Endodermal cell (in vitro differentiated cells): ENCODE measurements at regions not wholly inside any gene's neighbourhood (a gene's known extent, or its start where the extent isn't known, plus 50 kb on each side); places are given as distances from the start of the nearest gene placed in this dataset.
A peak's percentile ranks its signal among the peaks of the same experiment; 100 is the strongest.

Source experiments
- DNase-seq: peaks from one replicate; pipeline ENCODE4 v3.0.0-alpha.2; 2017
- H3K27ac ChIP-seq: 2 replicates; pipeline ENCODE4 v1.5.1; 2013; ENCODE audit warnings: mild to moderate bottlenecking, low read depth, low read length, moderate library complexity
- H3K27me3 ChIP-seq: 2 replicates; pipeline ENCODE4 v1.6.1; 2013; ENCODE audit warnings: mild to moderate bottlenecking, low read length, moderate library complexity; ENCODE audit not compliant: insufficient read depth, control insufficient read depth, poor library complexity, severe bottlenecking
- H3K36me3 ChIP-seq: 2 replicates; pipeline ENCODE4 v1.7.0; 2013; ENCODE audit warnings: mild to moderate bottlenecking, low read length, moderate library complexity; ENCODE audit not compliant: control insufficient read depth, insufficient read depth
- H3K4me1 ChIP-seq: one replicate; pipeline ENCODE4 v1.7.0; 2013; ENCODE audit warnings: low read length; ENCODE audit not compliant: control insufficient read depth, insufficient read depth
- H3K4me3 ChIP-seq: 2 replicates; pipeline ENCODE4 v1.5.1; 2013; ENCODE audit warnings: mild to moderate bottlenecking, low read length, moderate library complexity
- H3K9ac ChIP-seq: 2 replicates; pipeline ENCODE4 v1.6.1; 2013; ENCODE audit warnings: mild to moderate bottlenecking, low read length, moderate library complexity; ENCODE audit not compliant: poor library complexity, severe bottlenecking; ENCODE audit errors: extremely low read depth
- H3K9me3 ChIP-seq: 2 replicates; pipeline ENCODE4 v1.6.1; 2013; ENCODE audit warnings: mild to moderate bottlenecking, low read length, moderate library complexity; ENCODE audit not compliant: control insufficient read depth
- H3K27ac Mint-ChIP-seq: 2 replicates; pipeline ENCODE4 v1.8.0; 2020; ENCODE audit warnings: mixed read lengths
- H3K27me3 Mint-ChIP-seq: 2 replicates; pipeline ENCODE4 v1.8.0; 2021; ENCODE audit warnings: mild to moderate bottlenecking, mixed read lengths; ENCODE audit not compliant: insufficient read depth
- H3K36me3 Mint-ChIP-seq: 2 replicates; pipeline ENCODE4 v1.8.0; 2020; ENCODE audit warnings: low read depth, mixed read lengths
- H3K4me1 Mint-ChIP-seq: 2 replicates; pipeline ENCODE4 v1.8.0; 2020; ENCODE audit warnings: mixed read lengths
- H3K4me3 Mint-ChIP-seq: 2 replicates; pipeline ENCODE4 v1.8.0; 2020; ENCODE audit warnings: mild to moderate bottlenecking, moderate library complexity, mixed read lengths
- H3K9me3 Mint-ChIP-seq: 2 replicates; pipeline ENCODE4 v1.8.0; 2020; ENCODE audit warnings: mild to moderate bottlenecking, mixed read lengths
- WGBS, 2 experiments: methylation state at CpG; one replicate each; pipeline versions ENCODE4 v1.1.5 to v1.1.7; 2013; ENCODE audit warnings: missing lambda C conversion rate in 2 of 2, mixed read lengths in 1 of 2; ENCODE audit not compliant: insufficient coverage in 1 of 2, insufficient read length in 1 of 2; 5-methylcytosine and 5-hydroxymethylcytosine counted together
- TF ChIP-seq, protein P1 (sequence below): fragments of 200-600 bp; sonication (generic); conservative IDR thresholded peaks from 2 replicates; pipeline ENCODE4 v1.5.0; 2021; ENCODE audit warnings: antibody characterized with exemption, mild to moderate bottlenecking

- Histone ChIP-seq H3K27ac (no peak overlapping the region), H3K36me3 (no peaks in the 10 kb centered on the region), H3K9ac (no peak overlapping the region), H3K4me3 (no peak overlapping the region), H3K4me1 (no peaks in the 10 kb centered on the region), H3K27me3 (no peaks in the 10 kb centered on the region), H3K9me3 (peaks cover 4% of the 10 kb centered on the region)
- DNase-seq, result peak; percentile 10
- peaks cover 3% of the 10 kb centered on the region for H3K9me3 Mint-ChIP-seq
- H3K4me1 Mint-ChIP-seq, result no peaks in the 10 kb centered on the region
- 87 to 100% methylated on average over 1 to 4 of the region's 4 CpGs for WGBS, 2 experiments
- no peak overlapping the region for H3K4me3 Mint-ChIP-seq
- H3K27ac Mint-ChIP-seq, result no peak overlapping the region
- H3K27me3 Mint-ChIP-seq, result peaks cover 6% of the 10 kb centered on the region
- H3K36me3 Mint-ChIP-seq, result no peaks in the 10 kb centered on the region
- TF ChIP-seq, protein P1, sequence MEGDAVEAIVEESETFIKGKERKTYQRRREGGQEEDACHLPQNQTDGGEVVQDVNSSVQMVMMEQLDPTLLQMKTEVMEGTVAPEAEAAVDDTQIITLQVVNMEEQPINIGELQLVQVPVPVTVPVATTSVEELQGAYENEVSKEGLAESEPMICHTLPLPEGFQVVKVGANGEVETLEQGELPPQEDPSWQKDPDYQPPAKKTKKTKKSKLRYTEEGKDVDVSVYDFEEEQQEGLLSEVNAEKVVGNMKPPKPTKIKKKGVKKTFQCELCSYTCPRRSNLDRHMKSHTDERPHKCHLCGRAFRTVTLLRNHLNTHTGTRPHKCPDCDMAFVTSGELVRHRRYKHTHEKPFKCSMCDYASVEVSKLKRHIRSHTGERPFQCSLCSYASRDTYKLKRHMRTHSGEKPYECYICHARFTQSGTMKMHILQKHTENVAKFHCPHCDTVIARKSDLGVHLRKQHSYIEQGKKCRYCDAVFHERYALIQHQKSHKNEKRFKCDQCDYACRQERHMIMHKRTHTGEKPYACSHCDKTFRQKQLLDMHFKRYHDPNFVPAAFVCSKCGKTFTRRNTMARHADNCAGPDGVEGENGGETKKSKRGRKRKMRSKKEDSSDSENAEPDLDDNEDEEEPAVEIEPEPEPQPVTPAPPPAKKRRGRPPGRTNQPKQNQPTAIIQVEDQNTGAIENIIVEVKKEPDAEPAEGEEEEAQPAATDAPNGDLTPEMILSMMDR, result no peak
Measured at GRCh38 chr10:47104786-47105385, 193.7 kb downstream of the PTPN20 start.

DNA sequence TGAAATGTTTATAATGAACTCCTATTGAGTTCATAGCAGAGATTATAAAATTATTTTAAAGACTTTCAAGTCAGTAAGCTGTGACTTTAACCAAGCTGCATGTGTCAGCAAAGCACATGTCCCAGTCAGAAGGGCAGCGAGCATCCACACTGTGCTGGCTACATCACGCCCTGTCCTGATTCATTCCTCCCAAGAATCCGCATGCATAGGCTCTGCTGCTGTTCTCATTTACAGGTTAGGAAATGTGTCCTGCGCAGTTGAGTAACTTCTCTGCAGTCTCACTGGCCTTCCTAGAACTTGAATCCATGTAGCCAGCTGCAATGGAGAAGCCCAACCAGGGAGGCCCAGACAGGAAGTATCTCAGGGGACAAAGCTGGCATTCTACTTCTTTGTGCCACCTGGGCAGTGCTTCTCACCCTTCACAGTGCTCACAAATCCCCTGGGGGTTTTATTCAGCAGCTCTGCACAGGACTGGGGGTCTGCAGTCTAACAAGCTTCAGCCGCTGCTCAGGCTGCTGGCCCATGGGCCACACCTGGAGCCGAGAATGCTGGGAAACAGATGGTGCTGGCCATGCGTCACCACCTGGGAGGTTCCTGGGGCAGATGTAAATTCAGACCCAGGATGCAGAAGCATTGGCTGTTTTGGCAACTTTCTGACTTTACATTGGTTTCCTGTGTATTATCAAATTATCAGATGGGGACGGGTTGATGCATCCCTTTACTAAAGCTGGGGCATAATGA lies 192.8 kb upstream of the GDF10 start:
- TF ChIP-seq, protein P1, result no peak
- H3K27me3 Mint-ChIP-seq, result peaks cover 1% of the 10 kb centered on the region
- 92 to 98% methylated on average over 7 to 8 of the region's 8 CpGs for WGBS, 2 experiments

GRCh38 chr10:47109906-47110305 lies 190.1 kb upstream of the GDF10 start:
- no peaks in the 10 kb centered on the region for H3K9me3 ChIP-seq
- no peak overlapping the region for H3K27ac Mint-ChIP-seq
- no peak overlapping the region for H3K27ac ChIP-seq
- no peak overlapping the region for H3K4me3 Mint-ChIP-seq
- no peak overlapping the region for H3K4me3 ChIP-seq
- no peaks in the 10 kb centered on the region for H3K36me3 ChIP-seq
- H3K4me1 Mint-ChIP-seq, result no peaks in the 10 kb centered on the region
- WGBS, 2 experiments, result 83 to 92% methylated on average over 2 of the region's 2 CpGs
- TF ChIP-seq, protein P1, result no peak
- no peaks in the 10 kb centered on the region for H3K36me3 Mint-ChIP-seq
- no peaks in the 10 kb centered on the region for H3K9me3 Mint-ChIP-seq
- no peak for DNase-seq
- H3K27me3 Mint-ChIP-seq, result no peaks in the 10 kb centered on the region
- H3K4me1 ChIP-seq, result no peaks in the 10 kb centered on the region
- no peaks in the 10 kb centered on the region for H3K27me3 ChIP-seq
- H3K9ac ChIP-seq, result no peak overlapping the region

More for the DNA sequence above, 192.8 kb upstream of the GDF10 start:
- H3K27me3 ChIP-seq, result no peaks in the 10 kb centered on the region
- Mint-ChIP-seq H3K27ac (no peak overlapping the region), H3K4me3 (no peak overlapping the region), H3K9me3 (peaks cover 3% of the 10 kb centered on the region), H3K36me3 (no peaks in the 10 kb centered on the region), H3K4me1 (no peaks in the 10 kb centered on the region)
- peak; percentile 28 for DNase-seq
- H3K27ac ChIP-seq, result no peak overlapping the region
- no peaks in the 10 kb centered on the region for H3K4me1 ChIP-seq
- no peak overlapping the region for H3K4me3 ChIP-seq
- H3K9me3 ChIP-seq, result peaks cover 4% of the 10 kb centered on the region
- H3K36me3 ChIP-seq, result no peaks in the 10 kb centered on the region
- no peak overlapping the region for H3K9ac ChIP-seq
